H9 (cell line): ENCODE measurements at regions not wholly inside any gene's neighbourhood (a gene's known extent, or its start where the extent isn't known, plus 50 kb on each side); places are given as distances from the start of the nearest gene placed in this dataset.

ENCODE experiments used
- DNase-seq: peaks from one replicate; pipeline ENCODE4 v3.0.0-alpha.2; 2017
- H2AFZ ChIP-seq: one replicate; pipeline ENCODE4 v1.6.1; 2013; ENCODE audit warnings: mild to moderate bottlenecking, low read length, control low read depth, moderate library complexity
- H2AK5ac ChIP-seq: 2 replicates; pipeline ENCODE4 v1.6.1; 2013; ENCODE audit warnings: low read length, control low read depth, mixed read lengths; ENCODE audit not compliant: insufficient read length
- H2BK120ac ChIP-seq: one replicate; pipeline ENCODE4 v1.6.1; 2013; ENCODE audit warnings: low read depth, mild to moderate bottlenecking, low read length, control low read depth, inconsistent platforms; ENCODE audit not compliant: poor library complexity, severe bottlenecking
- H2BK12ac ChIP-seq: 2 replicates; pipeline ENCODE4 v1.6.1; 2013; ENCODE audit warnings: low read length, control low read depth, mixed read lengths, low read depth; ENCODE audit not compliant: insufficient read length
- H2BK15ac ChIP-seq: 2 replicates; pipeline ENCODE4 v1.6.1; 2013; ENCODE audit warnings: low read depth, low read length, control low read depth
- H2BK20ac ChIP-seq: one replicate; pipeline ENCODE4 v1.6.1; 2013; ENCODE audit warnings: low read depth, mild to moderate bottlenecking, low read length, control low read depth, inconsistent platforms; ENCODE audit not compliant: poor library complexity, severe bottlenecking
- H2BK5ac ChIP-seq: 2 replicates; pipeline ENCODE4 v1.6.1; 2013; ENCODE audit warnings: low read length, control low read depth, mixed read lengths; ENCODE audit not compliant: insufficient read length
- H3K14ac ChIP-seq: 2 replicates; pipeline ENCODE4 v1.6.1; 2013; ENCODE audit warnings: low read length, control low read depth; ENCODE audit not compliant: insufficient read depth
- H3K18ac ChIP-seq: 2 replicates; pipeline ENCODE4 v1.6.1; 2013; ENCODE audit warnings: low read depth, mild to moderate bottlenecking, mixed read lengths, low read length, control low read depth; ENCODE audit not compliant: insufficient read length
- H3K23ac ChIP-seq: 2 replicates; pipeline ENCODE4 v1.6.1; 2013; ENCODE audit warnings: low read length, control low read depth, mixed read lengths, low read depth; ENCODE audit not compliant: insufficient read length
- H3K23me2 ChIP-seq: 2 replicates; pipeline ENCODE4 v1.6.1; 2013; ENCODE audit warnings: low read depth, mild to moderate bottlenecking, mixed read lengths, low read length, control low read depth; ENCODE audit not compliant: insufficient read length, poor library complexity, severe bottlenecking
- H3K27ac ChIP-seq: 2 replicates; pipeline ENCODE4 v1.5.1; 2013; ENCODE audit warnings: low read length, control low read depth, mixed read lengths, low read depth; ENCODE audit not compliant: insufficient read length
- H3K27me3 ChIP-seq: 2 replicates; pipeline ENCODE4 v1.6.1; 2013; ENCODE audit warnings: low read length, control low read depth, inconsistent platforms; ENCODE audit not compliant: insufficient read depth
- H3K4ac ChIP-seq: 2 replicates; pipeline ENCODE4 v1.6.1; 2013; ENCODE audit warnings: low read depth, mild to moderate bottlenecking, control low read depth, inconsistent platforms, low read length, moderate library complexity
- H3K4me1 ChIP-seq: 2 replicates; pipeline ENCODE4 v1.6.1; 2013; ENCODE audit warnings: low read length, control low read depth, inconsistent platforms; ENCODE audit not compliant: insufficient read depth
- H3K4me2 ChIP-seq: 2 replicates; pipeline ENCODE4 v1.6.1; 2013; ENCODE audit warnings: low read length, control low read depth, mixed read lengths; ENCODE audit not compliant: insufficient read length, insufficient read depth
- H3K56ac ChIP-seq: 2 replicates; pipeline ENCODE4 v1.6.1; 2013; ENCODE audit warnings: low read depth, mild to moderate bottlenecking, mixed read lengths, low read length, control low read depth; ENCODE audit not compliant: insufficient read length
- H3K79me1 ChIP-seq: 2 replicates; pipeline ENCODE4 v1.6.1; 2013; ENCODE audit warnings: low read depth, mild to moderate bottlenecking, moderate library complexity, low read length, control low read depth, inconsistent platforms; ENCODE audit not compliant: insufficient read depth, poor library complexity, severe bottlenecking
- H3K79me2 ChIP-seq: 2 replicates; pipeline ENCODE4 v1.6.1; 2013; ENCODE audit warnings: low read length, control low read depth, inconsistent platforms; ENCODE audit not compliant: insufficient read depth
- H3K9ac ChIP-seq: 2 replicates; pipeline ENCODE4 v1.6.1; 2013; ENCODE audit warnings: low read length, control low read depth, mixed read lengths; ENCODE audit not compliant: insufficient read length; ENCODE audit errors: extremely low read depth
- H3K9me3 ChIP-seq: one replicate; pipeline ENCODE4 v1.6.1; 2013; ENCODE audit warnings: low read depth, low read length, inconsistent platforms; ENCODE audit not compliant: control insufficient read depth
- H3T11ph ChIP-seq: one replicate; pipeline ENCODE4 v1.6.1; 2013; ENCODE audit warnings: mild to moderate bottlenecking, low read length, control low read depth, inconsistent platforms
- H4K20me1 ChIP-seq: one replicate; pipeline ENCODE4 v1.6.1; 2013; ENCODE audit not compliant: control insufficient read depth, insufficient read length, insufficient read depth
- H4K5ac ChIP-seq: 2 replicates; pipeline ENCODE4 v1.6.1; 2013; ENCODE audit warnings: low read depth, mild to moderate bottlenecking, mixed read lengths, low read length, control low read depth; ENCODE audit not compliant: insufficient read length
- H4K8ac ChIP-seq: replicated peaks from 2 replicates; pipeline ENCODE4 v1.6.1; 2013; ENCODE audit warnings: low read length, control low read depth, mixed read lengths, low read depth; ENCODE audit not compliant: insufficient read length
- H4K91ac ChIP-seq: 2 replicates; pipeline ENCODE4 v1.6.1; 2013; ENCODE audit warnings: low read depth, mild to moderate bottlenecking, moderate library complexity, mixed read lengths, low read length, control low read depth; ENCODE audit not compliant: insufficient read length
- H3K27ac Mint-ChIP-seq, 3 experiments: 2 replicates in 2 of 3; 3 replicates in 1 of 3; pipeline ENCODE4 v1.8.0; 2020 to 2021; ENCODE audit warnings: mixed read lengths in 3 of 3, mild to moderate bottlenecking in 1 of 3, moderate library complexity in 1 of 3
- H3K27me3 Mint-ChIP-seq: 2 replicates; pipeline ENCODE4 v1.8.0; 2021; ENCODE audit warnings: low read depth, mild to moderate bottlenecking, moderate library complexity, mixed read lengths
- H3K36me3 Mint-ChIP-seq, 3 experiments: 2 replicates in 2 of 3; 3 replicates in 1 of 3; pipeline ENCODE4 v1.8.0; 2020 to 2021; ENCODE audit warnings: low read depth in 3 of 3, mixed read lengths in 3 of 3; ENCODE audit not compliant: insufficient read depth in 1 of 3
- H3K4me1 Mint-ChIP-seq, 2 experiments: 2 replicates each; pipeline ENCODE4 v1.8.0; 2020; ENCODE audit warnings: mixed read lengths in 2 of 2
- H3K4me3 Mint-ChIP-seq, 2 experiments: 2 replicates in 1 of 2; 3 replicates in 1 of 2; pipeline ENCODE4 v1.8.0; 2020 to 2021; ENCODE audit warnings: mild to moderate bottlenecking in 2 of 2, mixed read lengths in 2 of 2, moderate library complexity in 1 of 2
- H3K9me3 Mint-ChIP-seq, 2 experiments: 2 replicates in 1 of 2; 3 replicates in 1 of 2; pipeline ENCODE4 v1.8.0; 2020; ENCODE audit warnings: mild to moderate bottlenecking in 2 of 2, mixed read lengths in 2 of 2, moderate library complexity in 1 of 2
- WGBS: extraction: QIAGEN DNeasy Blood & Tissue Kit; methylation state at CpG from one replicate; pipeline ENCODE4 v1.1.7; 2013; ENCODE audit warnings: missing lambda C conversion rate, low lambda C conversion rate, mixed read lengths; ENCODE audit not compliant: insufficient read length; ENCODE audit errors: extremely low coverage; 5-methylcytosine and 5-hydroxymethylcytosine counted together
- TF ChIP-seq, protein P1 (sequence below): fragments of 200-600 bp; sonication (generic); conservative IDR thresholded peaks from 3 replicates; pipeline ENCODE4 v1.8.0; 2021; ENCODE audit warnings: antibody characterized with exemption, mild to moderate bottlenecking

- Histone ChIP-seq H2BK5ac (no peak overlapping the region), H2BK120ac (no peak overlapping the region), H3K14ac (no peak overlapping the region), H3K27me3 (no peaks in the 10 kb centered on the region), H3K4me2 (no peak overlapping the region), H3K23me2 (no peaks in the 10 kb centered on the region), H4K20me1 (no peaks in the 10 kb centered on the region), H3T11ph (no peak overlapping the region), H3K4ac (no peak overlapping the region), H2AFZ (no peak overlapping the region), H3K23ac (no peak overlapping the region), H3K56ac (no peak overlapping the region), H3K9me3 (no peaks in the 10 kb centered on the region), H3K79me1 (no peaks in the 10 kb centered on the region), H4K91ac (no peak overlapping the region), H3K79me2 (no peaks in the 10 kb centered on the region), H3K18ac (no peak overlapping the region), H2BK12ac (no peak overlapping the region), H2BK15ac (no peak overlapping the region), H4K5ac (no peak overlapping the region), H2AK5ac (no peak overlapping the region), H2BK20ac (no peak overlapping the region), H3K9ac (no peak overlapping the region), H3K27ac (no peak overlapping the region), H3K4me1 (peaks cover 2% of the 10 kb centered on the region; the same call in 1 of the 2 replicates), H4K8ac (no peak overlapping the region)
- Mint-ChIP-seq H3K4me1 (peaks cover 22 to 42% of the 10 kb centered on the region in 2 experiments), H3K36me3 (peaks cover 12 to 19% (median 15%) of the 10 kb centered on the region in 3 experiments), H3K4me3 (0 out of 5 replicates have a peak overlapping the region, but pooled peaks of 1 of the 2 experiments have one; percentile 46), H3K9me3 (peaks cover 10 to 17% of the 10 kb centered on the region in 2 experiments), H3K27me3 (no peaks in the 10 kb centered on the region), H3K27ac (peak overlapping the region in 2 of 3 experiments; percentile 89 to 96; a peak in 4 of 7 replicates)
- TF ChIP-seq, protein P1, sequence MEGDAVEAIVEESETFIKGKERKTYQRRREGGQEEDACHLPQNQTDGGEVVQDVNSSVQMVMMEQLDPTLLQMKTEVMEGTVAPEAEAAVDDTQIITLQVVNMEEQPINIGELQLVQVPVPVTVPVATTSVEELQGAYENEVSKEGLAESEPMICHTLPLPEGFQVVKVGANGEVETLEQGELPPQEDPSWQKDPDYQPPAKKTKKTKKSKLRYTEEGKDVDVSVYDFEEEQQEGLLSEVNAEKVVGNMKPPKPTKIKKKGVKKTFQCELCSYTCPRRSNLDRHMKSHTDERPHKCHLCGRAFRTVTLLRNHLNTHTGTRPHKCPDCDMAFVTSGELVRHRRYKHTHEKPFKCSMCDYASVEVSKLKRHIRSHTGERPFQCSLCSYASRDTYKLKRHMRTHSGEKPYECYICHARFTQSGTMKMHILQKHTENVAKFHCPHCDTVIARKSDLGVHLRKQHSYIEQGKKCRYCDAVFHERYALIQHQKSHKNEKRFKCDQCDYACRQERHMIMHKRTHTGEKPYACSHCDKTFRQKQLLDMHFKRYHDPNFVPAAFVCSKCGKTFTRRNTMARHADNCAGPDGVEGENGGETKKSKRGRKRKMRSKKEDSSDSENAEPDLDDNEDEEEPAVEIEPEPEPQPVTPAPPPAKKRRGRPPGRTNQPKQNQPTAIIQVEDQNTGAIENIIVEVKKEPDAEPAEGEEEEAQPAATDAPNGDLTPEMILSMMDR: no peak
- no peak for DNase-seq
- WGBS: no CpG with 5 or more reads among the region's 2 CpGs
These were observed 123.4 kb upstream of the CADM2 start for GRCh38 chr3:84835366-84835765.
